ENCODE measurements at regions not wholly inside any gene's neighbourhood (a gene's known extent, or its start where the extent isn't known, plus 50 kb on each side); places are given as distances from the start of the nearest gene placed in this dataset.

DNA sequence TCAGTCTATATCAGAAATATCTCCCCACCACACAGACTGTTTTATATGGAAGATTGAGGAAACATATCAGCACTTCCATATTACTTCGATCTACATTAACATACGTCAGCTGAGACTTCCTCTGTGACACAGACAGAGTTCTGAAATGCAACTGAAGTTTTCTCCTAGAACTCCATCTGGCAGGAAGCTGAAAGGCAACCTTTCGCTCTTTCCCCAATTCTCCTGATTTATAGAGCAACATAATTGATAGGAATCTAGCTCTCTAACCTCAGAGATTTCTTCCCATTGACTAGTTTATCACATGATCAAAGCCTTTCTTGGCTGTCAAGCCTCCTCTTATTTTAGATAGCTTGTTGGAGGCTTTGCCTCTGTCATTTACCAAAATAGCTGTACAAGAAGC, 806.7 kb upstream of the CHAC2 start:
- Histone ChIP-seq H3K18ac (ENCODE audit: low read length) (no peak overlapping the region), H4K91ac (ENCODE audit: low read depth, low read length, poor library complexity) (no peak overlapping the region), H3K27me3 (ENCODE audit: control insufficient read depth in 3 of 3, insufficient read depth in 3 of 3, low read depth in 1 of 3, low read length in 3 of 3) (no peaks in the 10 kb centered on the region), H3K4me3 (ENCODE audit: low read length in 2 of 2) (no peak overlapping the region), H2AFZ (ENCODE audit: low read length) (no peak overlapping the region), H3K9ac (ENCODE audit: low read depth, low read length, poor library complexity) (no peak overlapping the region), H2BK120ac (ENCODE audit: low read depth, low read length) (no peak overlapping the region), H3K14ac (ENCODE audit: low read length) (no peak overlapping the region), H4K8ac (ENCODE audit: low read depth, low read length) (no peak overlapping the region), H2BK15ac (ENCODE audit: low read length) (no peak overlapping the region), H3K9me3 (replicated peaks in 1 of 2; ENCODE audit: control insufficient read depth in 2 of 2, insufficient read depth in 1 of 2, low read depth in 1 of 2, low read length in 2 of 2) (no peaks in the 10 kb centered on the region), H2AK5ac (ENCODE audit: low read depth, low read length) (no peak overlapping the region), H3K4me1 (ENCODE audit: control insufficient read depth in 2 of 2, insufficient read depth in 1 of 2, low read depth in 1 of 2, low read length in 2 of 2) (peaks cover 0 to 1% of the 10 kb centered on the region in 2 donors), H3K4me2 (ENCODE audit: insufficient read depth, low read length, poor library complexity, severe bottlenecking) (no peak overlapping the region), H3K23ac (ENCODE audit: low read depth, low read length, poor library complexity) (no peak overlapping the region), H2BK5ac (ENCODE audit: low read length) (no peak overlapping the region), H3K4ac (ENCODE audit: low read length) (no peak overlapping the region), H3K79me1 (ENCODE audit: low read depth, low read length) (no peaks in the 10 kb centered on the region), H3K27ac (replicated peaks; ENCODE audit: low read length) (no peak overlapping the region), H2BK12ac (ENCODE audit: low read length) (no peak overlapping the region), H3K36me3 (replicated peaks in 1 of 2; ENCODE audit: control insufficient read depth in 2 of 2, insufficient read depth in 2 of 2, low read length in 2 of 2) (no peaks in the 10 kb centered on the region)
- DNase-seq (ENCODE audit: low spot score), result no peak
- WGBS, 2 donors (ENCODE audit: extremely low coverage in 2 of 2, insufficient read length in 2 of 2, insufficient replicate concordance in 1 of 2), result no CpG with 5 or more reads among the region's 3 CpGs

DNA sequence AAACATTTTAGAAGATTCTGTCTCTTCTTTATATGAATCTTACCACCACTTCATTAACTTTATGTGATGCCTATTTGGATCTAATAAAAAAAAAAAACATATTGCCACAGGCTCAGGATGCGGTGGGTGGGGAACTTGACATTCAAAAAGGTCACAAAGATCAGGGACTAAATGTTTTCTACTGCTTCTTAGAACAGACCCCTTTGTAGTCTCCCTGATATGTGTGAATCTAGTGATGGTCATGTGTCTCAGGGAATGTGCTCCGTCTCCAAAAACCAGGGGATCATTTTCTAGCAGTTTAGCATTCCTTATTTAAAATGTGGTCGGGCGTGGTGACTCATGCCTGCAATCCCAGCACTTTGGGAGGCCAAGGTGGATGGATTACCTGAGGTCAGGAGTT, 807.8 kb upstream of the CHAC2 start:
- no peak overlapping the region for H3K18ac ChIP-seq (ENCODE audit: low read length)
- no peak overlapping the region for H2AK5ac ChIP-seq (ENCODE audit: low read depth, low read length)
- WGBS, 2 donors (ENCODE audit: extremely low coverage in 2 of 2, insufficient read length in 2 of 2, insufficient replicate concordance in 1 of 2), result no CpG with 5 or more reads among the region's 4 CpGs
- no peak overlapping the region for H3K27ac ChIP-seq (replicated peaks; ENCODE audit: low read length)
- no peak overlapping the region for H3K14ac ChIP-seq (ENCODE audit: low read length)
- no peak overlapping the region for H2BK5ac ChIP-seq (ENCODE audit: low read length)
- H3K4me3 ChIP-seq (ENCODE audit: low read length in 2 of 2), result no peak overlapping the region
- H4K8ac ChIP-seq (ENCODE audit: low read depth, low read length), result no peak overlapping the region
- H2BK120ac ChIP-seq (ENCODE audit: low read depth, low read length), result no peak overlapping the region
- peaks cover 0 to 1% of the 10 kb centered on the region in 2 donors for H3K4me1 ChIP-seq (ENCODE audit: control insufficient read depth in 2 of 2, insufficient read depth in 1 of 2, low read depth in 1 of 2, low read length in 2 of 2)
- no peak overlapping the region for H3K9ac ChIP-seq (ENCODE audit: low read depth, low read length, poor library complexity)
- no peak overlapping the region for H2AFZ ChIP-seq (ENCODE audit: low read length)
- no peak for DNase-seq (ENCODE audit: low spot score)
- no peaks in the 10 kb centered on the region for H3K79me1 ChIP-seq (ENCODE audit: low read depth, low read length)
- no peak overlapping the region for H3K4me2 ChIP-seq (ENCODE audit: insufficient read depth, low read length, poor library complexity, severe bottlenecking)
- H3K4ac ChIP-seq (ENCODE audit: low read length), result no peak overlapping the region
- no peak overlapping the region for H3K23ac ChIP-seq (ENCODE audit: low read depth, low read length, poor library complexity)
- H3K36me3 ChIP-seq (replicated peaks in 1 of 2; ENCODE audit: control insufficient read depth in 2 of 2, insufficient read depth in 2 of 2, low read length in 2 of 2), result no peaks in the 10 kb centered on the region
- no peaks in the 10 kb centered on the region for H3K9me3 ChIP-seq (replicated peaks in 1 of 2; ENCODE audit: control insufficient read depth in 2 of 2, insufficient read depth in 1 of 2, low read depth in 1 of 2, low read length in 2 of 2)
- no peak overlapping the region for H4K91ac ChIP-seq (ENCODE audit: low read depth, low read length, poor library complexity)
- no peaks in the 10 kb centered on the region for H3K27me3 ChIP-seq (ENCODE audit: control insufficient read depth in 3 of 3, insufficient read depth in 3 of 3, low read depth in 1 of 3, low read length in 3 of 3)
- H2BK12ac ChIP-seq (ENCODE audit: low read length), result no peak overlapping the region
- H2BK15ac ChIP-seq (ENCODE audit: low read length), result no peak overlapping the region

DNA sequence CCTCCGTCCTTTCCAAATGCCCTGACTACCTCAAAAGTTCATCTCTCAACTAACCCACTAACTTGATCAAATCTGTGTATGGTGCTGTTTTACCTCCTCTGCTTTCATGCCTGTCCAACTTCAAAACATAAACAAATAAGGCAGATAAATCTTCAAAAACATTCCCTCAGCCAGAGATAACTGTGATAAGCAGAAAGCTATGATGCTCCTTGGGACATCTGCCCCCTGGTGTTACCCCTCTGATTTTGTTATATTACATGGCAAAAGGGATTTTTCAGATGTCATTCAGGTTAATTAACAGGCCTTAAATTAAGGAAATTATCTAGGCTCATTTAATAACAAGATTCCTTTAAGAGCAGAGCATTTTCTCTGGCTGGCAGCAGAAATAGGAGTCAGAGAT, 810.8 kb upstream of the CHAC2 start:
- Histone ChIP-seq H4K8ac (ENCODE audit: low read depth, low read length) (no peak overlapping the region), H3K14ac (ENCODE audit: low read length) (no peak overlapping the region), H3K4me1 (ENCODE audit: control insufficient read depth in 2 of 2, insufficient read depth in 1 of 2, low read depth in 1 of 2, low read length in 2 of 2) (peaks cover 0 to 1% of the 10 kb centered on the region in 2 donors), H3K4ac (ENCODE audit: low read length) (no peak overlapping the region), H2BK12ac (ENCODE audit: low read length) (no peak overlapping the region), H3K18ac (ENCODE audit: low read length) (no peak overlapping the region), H2AK5ac (ENCODE audit: low read depth, low read length) (no peak overlapping the region), H3K4me3 (ENCODE audit: low read length in 2 of 2) (no peak overlapping the region), H3K27me3 (ENCODE audit: control insufficient read depth in 3 of 3, insufficient read depth in 3 of 3, low read depth in 1 of 3, low read length in 3 of 3) (no peaks in the 10 kb centered on the region), H3K9me3 (replicated peaks in 1 of 2; ENCODE audit: control insufficient read depth in 2 of 2, insufficient read depth in 1 of 2, low read depth in 1 of 2, low read length in 2 of 2) (no peaks in the 10 kb centered on the region), H3K79me1 (ENCODE audit: low read depth, low read length) (no peaks in the 10 kb centered on the region), H4K91ac (ENCODE audit: low read depth, low read length, poor library complexity) (no peak overlapping the region), H3K9ac (ENCODE audit: low read depth, low read length, poor library complexity) (no peak overlapping the region), H2BK5ac (ENCODE audit: low read length) (no peak overlapping the region), H2BK120ac (ENCODE audit: low read depth, low read length) (no peak overlapping the region), H2BK15ac (ENCODE audit: low read length) (no peak overlapping the region), H3K23ac (ENCODE audit: low read depth, low read length, poor library complexity) (no peak overlapping the region), H2AFZ (ENCODE audit: low read length) (no peak overlapping the region), H3K27ac (replicated peaks; ENCODE audit: low read length) (no peak overlapping the region), H3K4me2 (ENCODE audit: insufficient read depth, low read length, poor library complexity, severe bottlenecking) (no peak overlapping the region), H3K36me3 (replicated peaks in 1 of 2; ENCODE audit: control insufficient read depth in 2 of 2, insufficient read depth in 2 of 2, low read length in 2 of 2) (no peaks in the 10 kb centered on the region)
- no peak for DNase-seq (ENCODE audit: low spot score)
- WGBS, 2 donors (ENCODE audit: extremely low coverage in 2 of 2, insufficient read length in 2 of 2, insufficient replicate concordance in 1 of 2), result no CpG with 5 or more reads among the region's 1 CpG

- WGBS, 2 donors (ENCODE audit: extremely low coverage in 2 of 2, insufficient read length in 2 of 2, insufficient replicate concordance in 1 of 2), result no CpG with 5 or more reads among the region's 4 CpGs
Measured at GRCh38 chr2:52956118-52956517, 811.5 kb upstream of the CHAC2 start.

More at GRCh38 chr2:52956118-52956517, 811.5 kb upstream of the CHAC2 start:
- Histone ChIP-seq H3K4me3 (ENCODE audit: low read length in 2 of 2) (no peak overlapping the region), H2BK120ac (ENCODE audit: low read depth, low read length) (no peak overlapping the region), H2BK5ac (ENCODE audit: low read length) (no peak overlapping the region), H2AK5ac (ENCODE audit: low read depth, low read length) (no peak overlapping the region), H3K18ac (ENCODE audit: low read length) (no peak overlapping the region), H3K23ac (ENCODE audit: low read depth, low read length, poor library complexity) (no peak overlapping the region), H4K91ac (ENCODE audit: low read depth, low read length, poor library complexity) (no peak overlapping the region), H3K4me1 (ENCODE audit: control insufficient read depth in 2 of 2, insufficient read depth in 1 of 2, low read depth in 1 of 2, low read length in 2 of 2) (peaks cover 0 to 1% of the 10 kb centered on the region in 2 donors), H2AFZ (ENCODE audit: low read length) (no peak overlapping the region), H2BK12ac (ENCODE audit: low read length) (no peak overlapping the region), H4K8ac (ENCODE audit: low read depth, low read length) (no peak overlapping the region), H3K9ac (ENCODE audit: low read depth, low read length, poor library complexity) (no peak overlapping the region), H3K9me3 (replicated peaks in 1 of 2; ENCODE audit: control insufficient read depth in 2 of 2, insufficient read depth in 1 of 2, low read depth in 1 of 2, low read length in 2 of 2) (no peaks in the 10 kb centered on the region), H3K36me3 (replicated peaks in 1 of 2; ENCODE audit: control insufficient read depth in 2 of 2, insufficient read depth in 2 of 2, low read length in 2 of 2) (no peaks in the 10 kb centered on the region), H3K14ac (ENCODE audit: low read length) (no peak overlapping the region), H3K4me2 (ENCODE audit: insufficient read depth, low read length, poor library complexity, severe bottlenecking) (no peak overlapping the region), H3K27ac (replicated peaks; ENCODE audit: low read length) (no peak overlapping the region), H2BK15ac (ENCODE audit: low read length) (no peak overlapping the region), H3K4ac (ENCODE audit: low read length) (no peak overlapping the region), H3K27me3 (ENCODE audit: control insufficient read depth in 3 of 3, insufficient read depth in 3 of 3, low read depth in 1 of 3, low read length in 3 of 3) (no peaks in the 10 kb centered on the region), H3K79me1 (ENCODE audit: low read depth, low read length) (no peaks in the 10 kb centered on the region)
- no peak for DNase-seq (ENCODE audit: low spot score)

Data from neuronal stem cell (in vitro differentiated cells).